DOHH2 (cell line): ENCODE measurements at regions not wholly inside any gene's neighbourhood (a gene's known extent, or its start where the extent isn't known, plus 50 kb on each side); places are given as distances from the start of the nearest gene placed in this dataset.

Source experiments
- CTCF ChIP-seq: fragments of 200-600 bp; sonication (generic); IDR thresholded peaks from one replicate; pipeline ENCODE4 v1.5.1; 2014; ENCODE audit warnings: antibody characterized with exemption, mild to moderate bottlenecking, low read depth, low read length; ENCODE audit not compliant: poor library complexity, severe bottlenecking
- EZH2phosphoT487 ChIP-seq: fragments of 200-600 bp; sonication (generic); IDR thresholded peaks from 2 replicates; pipeline ENCODE4 v1.6.1; 2017; ENCODE audit warnings: borderline replicate concordance, mild to moderate bottlenecking, antibody characterized with exemption, low read length, moderate library complexity, mixed read lengths

DNA sequence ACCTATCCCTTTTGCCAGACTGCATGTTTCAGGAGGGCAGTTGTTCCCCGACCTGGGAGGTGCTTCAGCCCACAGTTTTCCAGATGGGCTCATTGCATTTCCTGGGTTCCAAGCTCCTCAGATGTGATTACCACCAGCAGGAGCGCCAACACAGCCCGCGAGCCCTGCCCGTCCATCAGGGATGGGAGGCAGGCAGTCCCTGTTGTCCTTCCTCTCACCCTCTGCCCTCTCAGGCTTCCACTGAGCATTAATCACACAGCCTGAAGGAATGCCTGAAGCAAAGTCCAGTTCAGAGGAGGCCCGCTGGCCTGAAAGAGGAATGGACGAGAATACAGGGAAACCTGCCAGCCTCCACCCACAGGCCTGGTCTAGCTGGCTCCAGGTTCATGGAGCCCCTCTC lies 256.3 kb upstream of the SDK2 start:
- TF ChIP-seq CTCF (no peak), EZH2phosphoT487 (no peak)
